ENCODE measurements at regions not wholly inside any gene's neighbourhood (a gene's known extent, or its start where the extent isn't known, plus 50 kb on each side); places are given as distances from the start of the nearest gene placed in this dataset.

- H3K4me1 Mint-ChIP-seq (ENCODE audit: unreplicated experiment), result no peaks in the 10 kb centered on the region
These were observed 167.9 kb upstream of the RUNX1 start for GRCh38 chr21:35216996-35217395.

GRCh38 chr21:35215870-35216269 is 166.8 kb upstream of the RUNX1 start:
- H3K4me3 Mint-ChIP-seq (ENCODE audit: unreplicated experiment), result no peak overlapping the region
- H3K4me1 Mint-ChIP-seq (ENCODE audit: unreplicated experiment), result no peaks in the 10 kb centered on the region
- peaks cover 1% of the 10 kb centered on the region for H3K27me3 Mint-ChIP-seq (ENCODE audit: unreplicated experiment)
- DNase-seq (ENCODE audit: low spot score), result no peak
- H3K36me3 Mint-ChIP-seq (ENCODE audit: low read depth, unreplicated experiment), result no peaks in the 10 kb centered on the region
- TF ChIP-seq, protein P1, sequence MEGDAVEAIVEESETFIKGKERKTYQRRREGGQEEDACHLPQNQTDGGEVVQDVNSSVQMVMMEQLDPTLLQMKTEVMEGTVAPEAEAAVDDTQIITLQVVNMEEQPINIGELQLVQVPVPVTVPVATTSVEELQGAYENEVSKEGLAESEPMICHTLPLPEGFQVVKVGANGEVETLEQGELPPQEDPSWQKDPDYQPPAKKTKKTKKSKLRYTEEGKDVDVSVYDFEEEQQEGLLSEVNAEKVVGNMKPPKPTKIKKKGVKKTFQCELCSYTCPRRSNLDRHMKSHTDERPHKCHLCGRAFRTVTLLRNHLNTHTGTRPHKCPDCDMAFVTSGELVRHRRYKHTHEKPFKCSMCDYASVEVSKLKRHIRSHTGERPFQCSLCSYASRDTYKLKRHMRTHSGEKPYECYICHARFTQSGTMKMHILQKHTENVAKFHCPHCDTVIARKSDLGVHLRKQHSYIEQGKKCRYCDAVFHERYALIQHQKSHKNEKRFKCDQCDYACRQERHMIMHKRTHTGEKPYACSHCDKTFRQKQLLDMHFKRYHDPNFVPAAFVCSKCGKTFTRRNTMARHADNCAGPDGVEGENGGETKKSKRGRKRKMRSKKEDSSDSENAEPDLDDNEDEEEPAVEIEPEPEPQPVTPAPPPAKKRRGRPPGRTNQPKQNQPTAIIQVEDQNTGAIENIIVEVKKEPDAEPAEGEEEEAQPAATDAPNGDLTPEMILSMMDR (IDR thresholded peaks at IDR 0.05; ENCODE audit: unreplicated experiment), result no peak
- H3K27ac Mint-ChIP-seq (ENCODE audit: unreplicated experiment), result no peak overlapping the region
- no peaks in the 10 kb centered on the region for H3K9me3 Mint-ChIP-seq (ENCODE audit: unreplicated experiment)

More at GRCh38 chr21:35216996-35217395, 167.9 kb upstream of the RUNX1 start:
- Mint-ChIP-seq H3K27ac (ENCODE audit: unreplicated experiment) (no peak overlapping the region), H3K9me3 (ENCODE audit: unreplicated experiment) (no peaks in the 10 kb centered on the region), H3K27me3 (ENCODE audit: unreplicated experiment) (peaks cover 1% of the 10 kb centered on the region), H3K36me3 (ENCODE audit: low read depth, unreplicated experiment) (no peaks in the 10 kb centered on the region), H3K4me3 (ENCODE audit: unreplicated experiment) (no peak overlapping the region)
- no peak for DNase-seq (ENCODE audit: low spot score)
- TF ChIP-seq, protein P1 (IDR thresholded peaks at IDR 0.05; ENCODE audit: unreplicated experiment), result no peak

GRCh38 chr21:35212393-35213127 is 163.5 kb upstream of the RUNX1 start:
- Mint-ChIP-seq H3K9me3 (ENCODE audit: unreplicated experiment) (no peaks in the 10 kb centered on the region), H3K27me3 (ENCODE audit: unreplicated experiment) (no peaks in the 10 kb centered on the region), H3K4me3 (ENCODE audit: unreplicated experiment) (no peak overlapping the region), H3K36me3 (ENCODE audit: low read depth, unreplicated experiment) (no peaks in the 10 kb centered on the region), H3K27ac (ENCODE audit: unreplicated experiment) (no peak overlapping the region), H3K4me1 (ENCODE audit: unreplicated experiment) (no peaks in the 10 kb centered on the region)
- TF ChIP-seq, protein P1 (IDR thresholded peaks at IDR 0.05; ENCODE audit: unreplicated experiment), result no peak
- DNase-seq (ENCODE audit: low spot score), result no peak

DNA sequence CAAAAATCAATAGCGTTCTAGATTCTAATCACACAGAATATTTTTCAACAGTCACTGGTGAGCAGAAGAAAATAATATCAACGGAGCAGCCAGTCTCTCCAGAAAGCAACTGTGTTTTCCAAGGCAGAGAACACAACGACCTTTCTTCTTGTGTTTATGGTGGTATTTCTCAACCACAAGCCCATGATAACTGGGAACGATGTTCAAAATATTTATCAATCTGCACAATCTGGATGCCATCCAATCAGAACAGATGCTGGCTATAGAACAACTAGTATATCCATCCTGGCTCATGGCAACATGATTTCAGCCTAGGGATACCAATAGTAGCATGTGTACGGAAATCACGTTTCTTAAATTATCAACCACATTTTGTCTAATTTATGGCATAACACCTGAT is 162.7 kb upstream of the RUNX1 start:
- no peak for DNase-seq (ENCODE audit: low spot score)
- no peak overlapping the region for H3K27ac Mint-ChIP-seq (ENCODE audit: unreplicated experiment)
- peaks cover 1% of the 10 kb centered on the region for H3K4me1 Mint-ChIP-seq (ENCODE audit: unreplicated experiment)
- no peak overlapping the region for H3K4me3 Mint-ChIP-seq (ENCODE audit: unreplicated experiment)
- H3K36me3 Mint-ChIP-seq (ENCODE audit: low read depth, unreplicated experiment), result no peaks in the 10 kb centered on the region
- no peaks in the 10 kb centered on the region for H3K27me3 Mint-ChIP-seq (ENCODE audit: unreplicated experiment)
- TF ChIP-seq, protein P1 (IDR thresholded peaks at IDR 0.05; ENCODE audit: unreplicated experiment), result no peak
- no peaks in the 10 kb centered on the region for H3K9me3 Mint-ChIP-seq (ENCODE audit: unreplicated experiment)

- H3K27ac Mint-ChIP-seq (ENCODE audit: unreplicated experiment), result no peak overlapping the region
- TF ChIP-seq, protein P1 (IDR thresholded peaks at IDR 0.05; ENCODE audit: unreplicated experiment), result no peak
- no peaks in the 10 kb centered on the region for H3K36me3 Mint-ChIP-seq (ENCODE audit: low read depth, unreplicated experiment)
- no peak for DNase-seq (ENCODE audit: low spot score)
- H3K9me3 Mint-ChIP-seq (ENCODE audit: unreplicated experiment), result no peaks in the 10 kb centered on the region
- peaks cover 13% of the 10 kb centered on the region for H3K4me1 Mint-ChIP-seq (ENCODE audit: unreplicated experiment)
- H3K4me3 Mint-ChIP-seq (ENCODE audit: unreplicated experiment), result no peak overlapping the region
- H3K27me3 Mint-ChIP-seq (ENCODE audit: unreplicated experiment), result no peaks in the 10 kb centered on the region
These were observed 161.0 kb upstream of the RUNX1 start for GRCh38 chr21:35210093-35210492.

Measured in endothelial cell (in vitro differentiated cells).